GM12878 (cell line): ENCODE measurements at regions not wholly inside any gene's neighbourhood (a gene's known extent, or its start where the extent isn't known, plus 50 kb on each side); places are given as distances from the start of the nearest gene placed in this dataset.

ENCODE experiments used
- ATAC-seq: fragments of 200-7000 bp; cut with Tn5 transposase; 3 replicates; pipeline ENCODE4 v1.9.1; 2020; ENCODE audit warnings: mild to moderate bottlenecking, moderate library complexity
- BruUV-seq: library from RNA; stranded (reverse); fragments of 400-500 nt; replicated peaks from 2 replicates; lab custom pipeline; 2021; lab: Mats Ljungman, UMichigan
- CTCF ChIA-PET: fragments of 300-600 bp; sonication (Branson Sonifier 250); formaldehyde crosslinking; extraction: SDS; loops from one replicate; lab custom pipeline; 2021; ENCODE audit warnings: inconsistent platforms; lab: Yijun Ruan, JAX
- POLR2A ChIA-PET: fragments of 350-600 bp; formaldehyde crosslinking; extraction: SDS; loops from one replicate; lab custom pipeline; 2021; ENCODE audit warnings: inconsistent platforms; lab: Charles Lee
- RAD21 ChIA-PET: fragments of 300-600 bp; sonication (Branson Sonifier 250); formaldehyde crosslinking; loops from one replicate; lab custom pipeline; 2023; ENCODE audit warnings: antibody characterized with exemption; ENCODE audit not compliant: unreplicated experiment; lab: Charles Lee
- SMC1A ChIA-PET: fragments of 300-600 bp; sonication (Branson Sonifier 250); formaldehyde crosslinking; loops from one replicate; lab custom pipeline; 2023; ENCODE audit not compliant: unreplicated experiment, uncharacterized antibody; lab: Charles Lee
- DNase-seq: peaks from one replicate; pipeline ENCODE4 v3.0.0-alpha.2; 2011; ENCODE audit warnings: low read depth, low spot score
- FAIRE-seq: peaks from 3 replicates; lab custom pipeline; 2011; peaks lifted over from hg19 to GRCh38; lab: Jason Lieb, UNC
- H2AFZ ChIP-seq: 2 replicates; pipeline ENCODE4 v1.6.0; 2011; ENCODE audit warnings: low read depth, low read length, control low read depth; ENCODE audit not compliant: control insufficient read depth
- H3K27ac ChIP-seq: 2 replicates; pipeline ENCODE4 v1.5.1; 2011; ENCODE audit warnings: control low read depth; ENCODE audit not compliant: control insufficient read depth, insufficient read depth
- H3K27me3 ChIP-seq, 2 experiments: replicated peaks in 1 of 2; 2 replicates each; pipeline versions ENCODE4 v1.6.0 to v1.6.1; 2011; ENCODE audit warnings: low read length in 1 of 2; ENCODE audit not compliant: control insufficient read depth in 2 of 2, insufficient read depth in 2 of 2
- H3K36me3 ChIP-seq, 2 experiments: 2 replicates each; pipeline ENCODE4 v1.5.1; 2011; ENCODE audit warnings: low read length in 1 of 2; ENCODE audit not compliant: control insufficient read depth in 2 of 2, insufficient read depth in 2 of 2
- H3K4me1 ChIP-seq: 2 replicates; pipeline ENCODE4 v1.6.1; 2011; ENCODE audit warnings: mild to moderate bottlenecking, low read length, moderate library complexity, mixed read lengths; ENCODE audit not compliant: control insufficient read depth, insufficient read depth
- H3K4me2 ChIP-seq: 2 replicates; pipeline ENCODE4 v1.6.0; 2011; ENCODE audit warnings: control low read depth; ENCODE audit not compliant: control insufficient read depth, insufficient read depth
- H3K4me3 ChIP-seq: fragments of 200-600 bp; sonication (generic); 2 replicates; pipeline ENCODE4 v1.5.1; 2016
- H3K79me2 ChIP-seq: 2 replicates; pipeline ENCODE4 v1.6.0; 2011; ENCODE audit warnings: low read length; ENCODE audit not compliant: control insufficient read depth, insufficient read depth
- H3K9ac ChIP-seq: 2 replicates; pipeline ENCODE4 v1.8.0; 2011; ENCODE audit warnings: low read length, control low read depth, mixed read lengths; ENCODE audit not compliant: control insufficient read depth, insufficient read depth
- H3K9me3 ChIP-seq: replicated peaks from 3 replicates; pipeline ENCODE4 v1.5.1; 2011; ENCODE audit warnings: mild to moderate bottlenecking, low read length; ENCODE audit not compliant: control insufficient read depth, insufficient read depth
- H4K20me1 ChIP-seq: 2 replicates; pipeline ENCODE4 v1.6.0; 2011; ENCODE audit not compliant: control insufficient read depth, insufficient read depth
- ESRRA ChIP-seq: IDR thresholded peaks from 2 replicates; pipeline ENCODE4 v1.6.1; 2012; ENCODE audit warnings: mild to moderate bottlenecking, low read length, improper control_type of control experiment
- WRNIP1 ChIP-seq: IDR thresholded peaks from 2 replicates; pipeline ENCODE4 v1.6.1; 2011; ENCODE audit warnings: low read depth, low read length, improper control_type of control experiment, borderline replicate concordance
- whole genome bisulfite sequencing: methylation state at CpG from one replicate; pipeline ENCODE4 v1.1.6; 2016; ENCODE audit warnings: low lambda C conversion rate; ENCODE audit not compliant: insufficient replicate concordance, insufficient coverage; ENCODE audit errors: missing lambda C conversion rate; 5-methylcytosine and 5-hydroxymethylcytosine counted together
- in situ Hi-C: fragments of 300-500 bp; cut with MboI; formaldehyde crosslinking; loops from 9 replicates; pipeline ENCODE4 v1.14.3; 2018; ENCODE audit warnings: mixed read lengths
- intact Hi-C: fragments of 100-400 bp; cut with micrococcal nuclease; formaldehyde crosslinking; loops from one replicate; pipeline ENCODE4 v1.14.2; 2022; ENCODE audit not compliant: unreplicated experiment

GRCh38 chr14:49970474-49971147, 77.7 kb downstream of the ARF6 start:
- peaks cover 40% of the 10 kb centered on the region for H3K4me1 ChIP-seq
- no peaks in the 10 kb centered on the region for H3K36me3 ChIP-seq
- H3K4me3 ChIP-seq, result no peak overlapping the region
- TSS peak; percentile 96 for BruUV-seq
- POLR2A ChIA-PET, result interaction anchor here (0.6 to 7.7 kb wide), 16 partner anchors 9 to 350 kb away, joined by 3 to 119 read pairs (median 7); partner anchors contain the start of genes MGAT2 and RPL36AL
- in situ Hi-C loops (no loop called here), intact Hi-C loops (loop anchor here (1.0 to 2.0 kb wide), 4 partner anchors 32 to 78 kb away; partner anchors contain the start of gene ARF6)
- H3K9me3 ChIP-seq, result no peaks in the 10 kb centered on the region
- H3K27me3 ChIP-seq, result no peaks in the 10 kb centered on the region
- peak; percentile 36 for ATAC-seq
- peak overlapping the region; percentile 95 for H3K4me2 ChIP-seq
- TF ChIP-seq WRNIP1 (0 out of 2 replicates have a peak, but pooled peaks have one; percentile 11), ESRRA (no peak)
- peak overlapping the region; percentile 100 for H3K27ac ChIP-seq
- no peaks in the 10 kb centered on the region for H4K20me1 ChIP-seq
- no peak for DNase-seq
- H3K79me2 ChIP-seq, result no peaks in the 10 kb centered on the region
- H3K9ac ChIP-seq, result peak overlapping the region; percentile 93
- peak overlapping the region; percentile 78 for H2AFZ ChIP-seq
- RAD21 ChIA-PET, result interaction anchor here (0.7 to 4.9 kb wide), 25 partner anchors 8 to 337 kb away, joined by 3 to 107 read pairs (median 7); no protein-coding TSS in a partner anchor
- SMC1A ChIA-PET, result interaction anchor here (0.7 to 7.7 kb wide), 25 partner anchors 10 to 119 kb away, joined by 3 to 133 read pairs (median 8); partner anchors contain the start of gene ARF6
- 61% methylated on average over 8 of the region's 8 CpGs for WGBS
- FAIRE-seq, result no peak
- CTCF ChIA-PET, result interaction anchor here (1.0 to 4.6 kb wide), 14 partner anchors 9 to 134 kb away, joined by 3 to 41 read pairs (median 8); partner anchors contain the start of genes ARF6 and NEMF
